B cell (primary cell): ENCODE measurements at regions not wholly inside any gene's neighbourhood (a gene's known extent, or its start where the extent isn't known, plus 50 kb on each side); places are given as distances from the start of the nearest gene placed in this dataset.

Experiments
- EZH2 ChIP-seq: IDR thresholded peaks from 2 replicates; pipeline ENCODE4 v1.6.1; 2012; ENCODE audit warnings: borderline replicate concordance, low read depth, mild to moderate bottlenecking, moderate library complexity, low read length; ENCODE audit not compliant: insufficient read depth, poor library complexity, severe bottlenecking
- TF ChIP-seq, protein P1 (sequence below): fragments of 200-600 bp; IDR thresholded peaks from one replicate; pipeline ENCODE4 v1.8.0; 2022; ENCODE audit warnings: antibody characterized with exemption, mild to moderate bottlenecking

DNA sequence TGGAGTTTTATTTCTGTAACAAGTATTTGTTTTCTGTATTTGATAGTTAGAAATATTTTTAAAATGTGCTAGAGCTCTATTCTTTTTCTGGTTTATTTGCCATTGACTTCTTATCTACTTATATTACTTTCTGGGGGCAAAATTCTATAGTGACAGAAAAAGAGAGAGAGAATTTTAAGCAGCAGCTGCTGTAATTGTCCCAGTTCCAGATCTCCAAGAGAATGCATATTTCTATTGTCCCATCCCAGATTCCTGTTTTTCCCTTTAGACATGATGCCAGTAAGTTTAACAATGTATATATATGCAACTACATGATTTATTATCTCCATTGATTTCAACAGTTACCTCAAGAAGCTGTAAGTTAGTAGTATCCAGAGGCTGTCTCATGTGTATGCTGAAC, 541.7 kb upstream of the ZNF385D start:
- TF ChIP-seq, protein P1, sequence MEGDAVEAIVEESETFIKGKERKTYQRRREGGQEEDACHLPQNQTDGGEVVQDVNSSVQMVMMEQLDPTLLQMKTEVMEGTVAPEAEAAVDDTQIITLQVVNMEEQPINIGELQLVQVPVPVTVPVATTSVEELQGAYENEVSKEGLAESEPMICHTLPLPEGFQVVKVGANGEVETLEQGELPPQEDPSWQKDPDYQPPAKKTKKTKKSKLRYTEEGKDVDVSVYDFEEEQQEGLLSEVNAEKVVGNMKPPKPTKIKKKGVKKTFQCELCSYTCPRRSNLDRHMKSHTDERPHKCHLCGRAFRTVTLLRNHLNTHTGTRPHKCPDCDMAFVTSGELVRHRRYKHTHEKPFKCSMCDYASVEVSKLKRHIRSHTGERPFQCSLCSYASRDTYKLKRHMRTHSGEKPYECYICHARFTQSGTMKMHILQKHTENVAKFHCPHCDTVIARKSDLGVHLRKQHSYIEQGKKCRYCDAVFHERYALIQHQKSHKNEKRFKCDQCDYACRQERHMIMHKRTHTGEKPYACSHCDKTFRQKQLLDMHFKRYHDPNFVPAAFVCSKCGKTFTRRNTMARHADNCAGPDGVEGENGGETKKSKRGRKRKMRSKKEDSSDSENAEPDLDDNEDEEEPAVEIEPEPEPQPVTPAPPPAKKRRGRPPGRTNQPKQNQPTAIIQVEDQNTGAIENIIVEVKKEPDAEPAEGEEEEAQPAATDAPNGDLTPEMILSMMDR = no peak
- no peak for TF ChIP-seq EZH2
